Stimulated activated CD8-positive, alpha-beta memory T cell treated with anti-CD3 and anti-CD28 coated beads, Interleukin-7, amount 100 ng/mL, for 1 hour (primary cell): ENCODE measurements at regions not wholly inside any gene's neighbourhood (a gene's known extent, or its start where the extent isn't known, plus 50 kb on each side); places are given as distances from the start of the nearest gene placed in this dataset.

Source experiments
- DNase-seq, 2 donors: peaks; one replicate each; pipeline ENCODE4 v3.0.0-alpha.2; 2020; ENCODE audit warnings: low read depth in 2 of 2

GRCh38 chr12:125873016-125873415 is 807.8 kb downstream of the AACS start:
- DNase-seq: no peak

- no peak for DNase-seq
Measured at GRCh38 chr12:125878483-125878882, 813.2 kb downstream of the AACS start.

- no peak for DNase-seq
Measured at GRCh38 chr12:125882141-125882540, 816.9 kb downstream of the AACS start.

GRCh38 chr12:125888921-125889320 is 823.7 kb downstream of the AACS start:
- DNase-seq: no peak

- no peak for DNase-seq
Measured at GRCh38 chr12:125889742-125890141, 824.5 kb downstream of the AACS start.

GRCh38 chr12:125890366-125890905 is 825.2 kb downstream of the AACS start:
- no peak for DNase-seq

GRCh38 chr12:125890971-125891370 is 825.7 kb downstream of the AACS start:
- DNase-seq: no peak

GRCh38 chr12:125892276-125892675 is 827.0 kb downstream of the AACS start:
- no peak for DNase-seq

GRCh38 chr12:125902991-125903390 is 837.8 kb downstream of the AACS start:
- DNase-seq: no peak

- DNase-seq: no peak
Measured at GRCh38 chr12:125907351-125907750, 842.1 kb downstream of the AACS start.

GRCh38 chr12:125919856-125920470 is 854.7 kb downstream of the AACS start:
- DNase-seq: no peak

- DNase-seq: no peak
Measured at GRCh38 chr12:125922330-125922729, 857.1 kb downstream of the AACS start.

- no peak for DNase-seq
Measured at GRCh38 chr12:125936502-125936901, 871.3 kb downstream of the AACS start.

GRCh38 chr12:125944446-125944845 is 879.2 kb downstream of the AACS start:
- DNase-seq: no peak

GRCh38 chr12:125949471-125949870 is 884.2 kb downstream of the AACS start:
- no peak for DNase-seq

- no peak for DNase-seq
Measured at GRCh38 chr12:125954362-125954761, 889.1 kb downstream of the AACS start.

- no peak for DNase-seq
Measured at GRCh38 chr12:125956186-125956585, 891.0 kb downstream of the AACS start.

GRCh38 chr12:125966641-125967040 is 901.4 kb downstream of the AACS start:
- no peak for DNase-seq

- no peak for DNase-seq
Measured at GRCh38 chr12:125968413-125968812, 903.2 kb downstream of the AACS start.

GRCh38 chr12:125971981-125972380 is 906.7 kb downstream of the AACS start:
- DNase-seq: no peak

GRCh38 chr12:125978286-125978685 is 913.1 kb downstream of the AACS start:
- no peak for DNase-seq

GRCh38 chr12:125981610-125982253 is 916.5 kb downstream of the AACS start:
- DNase-seq: no peak

- DNase-seq: no peak
Measured at GRCh38 chr12:125983094-125983783, 918.0 kb downstream of the AACS start.
